Activated T-helper 2 cell treated with anti-CD3 and anti-CD28 coated beads, Interferon-gamma antibody, Interleukin-2, Interleukin-4, amounts not matched to agents 10 μg/mL and 5 μg/mL and 100 μg/mL, durations not matched to agents 14 hours and 24 hours and 36 hours (primary cell): ENCODE measurements at regions not wholly inside any gene's neighbourhood (a gene's known extent, or its start where the extent isn't known, plus 50 kb on each side); places are given as distances from the start of the nearest gene placed in this dataset.

Experiments used
- DNase-seq: peaks from one replicate; pipeline ENCODE4 v3.0.0; 2021; ENCODE audit warnings: low spot score
- H3K27ac Mint-ChIP-seq: one replicate; pipeline ENCODE4 v1.8.0; 2021; ENCODE audit warnings: mixed read lengths
- H3K27me3 Mint-ChIP-seq: one replicate; pipeline ENCODE4 v1.8.0; 2021; ENCODE audit warnings: low read depth, mixed read lengths
- H3K36me3 Mint-ChIP-seq: one replicate; pipeline ENCODE4 v1.8.0; 2021; ENCODE audit warnings: low read depth, mixed read lengths
- H3K4me1 Mint-ChIP-seq: one replicate; pipeline ENCODE4 v1.8.0; 2021; ENCODE audit warnings: low read depth, mixed read lengths
- H3K4me3 Mint-ChIP-seq: one replicate; pipeline ENCODE4 v1.8.0; 2021; ENCODE audit warnings: low read depth, mild to moderate bottlenecking, moderate library complexity, mixed read lengths
- H3K9me3 Mint-ChIP-seq: one replicate; pipeline ENCODE4 v1.8.0; 2021; ENCODE audit warnings: mixed read lengths
- intact Hi-C: fragments of 100-400 bp; cut with micrococcal nuclease; formaldehyde crosslinking; loops from one replicate; pipeline ENCODE4 v1.15.1; 2023

- DNase-seq: no peak
- Mint-ChIP-seq H3K36me3 (no peaks in the 10 kb centered on the region), H3K4me3 (no peak overlapping the region), H3K27ac (no peak overlapping the region), H3K4me1 (no peaks in the 10 kb centered on the region), H3K27me3 (peaks cover 4% of the 10 kb centered on the region), H3K9me3 (peaks cover 11% of the 10 kb centered on the region)
- intact Hi-C loops: no loop called here
These were observed 113.9 kb upstream of the CACNA1E start for GRCh38 chr1:181369416-181369815.

GRCh38 chr1:181383695-181384094, 99.6 kb upstream of the CACNA1E start:
- peaks cover 11% of the 10 kb centered on the region for H3K27me3 Mint-ChIP-seq
- intact Hi-C loops: no loop called here
- no peaks in the 10 kb centered on the region for H3K36me3 Mint-ChIP-seq
- no peak overlapping the region for H3K27ac Mint-ChIP-seq
- no peaks in the 10 kb centered on the region for H3K4me1 Mint-ChIP-seq
- no peak overlapping the region for H3K4me3 Mint-ChIP-seq
- DNase-seq: no peak
- no peaks in the 10 kb centered on the region for H3K9me3 Mint-ChIP-seq

- intact Hi-C loops: no loop called here
- no peak for DNase-seq
- Mint-ChIP-seq H3K4me3 (no peak overlapping the region), H3K27ac (no peak overlapping the region), H3K27me3 (peaks cover 3% of the 10 kb centered on the region), H3K9me3 (no peaks in the 10 kb centered on the region), H3K36me3 (no peaks in the 10 kb centered on the region), H3K4me1 (no peaks in the 10 kb centered on the region)
These were observed 97.0 kb upstream of the CACNA1E start for GRCh38 chr1:181386340-181386739.

GRCh38 chr1:181386951-181387350, 96.4 kb upstream of the CACNA1E start:
- Mint-ChIP-seq H3K27ac (no peak overlapping the region), H3K9me3 (no peaks in the 10 kb centered on the region), H3K36me3 (no peaks in the 10 kb centered on the region), H3K4me3 (no peak overlapping the region), H3K27me3 (peaks cover 3% of the 10 kb centered on the region), H3K4me1 (peaks cover 2% of the 10 kb centered on the region)
- DNase-seq: no peak
- intact Hi-C loops: no loop called here

GRCh38 chr1:181387702-181388101, 95.6 kb upstream of the CACNA1E start:
- intact Hi-C loops: no loop called here
- no peak for DNase-seq
- H3K9me3 Mint-ChIP-seq: no peaks in the 10 kb centered on the region
- peaks cover 9% of the 10 kb centered on the region for H3K4me1 Mint-ChIP-seq
- peaks cover 3% of the 10 kb centered on the region for H3K27me3 Mint-ChIP-seq
- H3K27ac Mint-ChIP-seq: no peak overlapping the region
- H3K36me3 Mint-ChIP-seq: no peaks in the 10 kb centered on the region
- no peak overlapping the region for H3K4me3 Mint-ChIP-seq

GRCh38 chr1:181390410-181391077, 92.8 kb upstream of the CACNA1E start:
- Mint-ChIP-seq H3K27me3 (peaks cover 1% of the 10 kb centered on the region), H3K27ac (no peak overlapping the region), H3K36me3 (no peaks in the 10 kb centered on the region), H3K4me3 (no peak overlapping the region), H3K4me1 (peaks cover 18% of the 10 kb centered on the region), H3K9me3 (no peaks in the 10 kb centered on the region)
- no peak for DNase-seq
- intact Hi-C loops: loop anchor here (10.0 kb wide), 1 partner anchor 644 kb away; no protein-coding TSS in a partner anchor

- Mint-ChIP-seq H3K4me1 (peaks cover 18% of the 10 kb centered on the region), H3K4me3 (no peak overlapping the region), H3K27ac (no peak overlapping the region), H3K36me3 (no peaks in the 10 kb centered on the region), H3K9me3 (no peaks in the 10 kb centered on the region), H3K27me3 (peaks cover 1% of the 10 kb centered on the region)
- DNase-seq: no peak
- intact Hi-C loops: loop anchor here (10.0 kb wide), 1 partner anchor 643 kb away; no protein-coding TSS in a partner anchor
These were observed 91.9 kb upstream of the CACNA1E start for GRCh38 chr1:181391301-181391900.

- Mint-ChIP-seq H3K9me3 (no peaks in the 10 kb centered on the region), H3K4me3 (no peak overlapping the region), H3K36me3 (no peaks in the 10 kb centered on the region), H3K27me3 (peaks cover 1% of the 10 kb centered on the region), H3K4me1 (peaks cover 18% of the 10 kb centered on the region), H3K27ac (peak overlapping the region; percentile 5)
- intact Hi-C loops: loop anchor here (10.0 kb wide), 1 partner anchor 643 kb away; no protein-coding TSS in a partner anchor
- DNase-seq: no peak
These were observed 91.2 kb upstream of the CACNA1E start for GRCh38 chr1:181392133-181392532.

- H3K27ac Mint-ChIP-seq: peak overlapping the region; percentile 5
- no peak overlapping the region for H3K4me3 Mint-ChIP-seq
- intact Hi-C loops: loop anchor here (10.0 kb wide), 1 partner anchor 642 kb away; no protein-coding TSS in a partner anchor
These were observed 90.6 kb upstream of the CACNA1E start for GRCh38 chr1:181392613-181393220.

GRCh38 chr1:181394766-181395165, 88.6 kb upstream of the CACNA1E start:
- Mint-ChIP-seq H3K4me1 (peaks cover 37% of the 10 kb centered on the region), H3K9me3 (no peaks in the 10 kb centered on the region), H3K27me3 (no peaks in the 10 kb centered on the region), H3K4me3 (no peak overlapping the region), H3K27ac (no peak overlapping the region), H3K36me3 (no peaks in the 10 kb centered on the region)
- intact Hi-C loops: loop anchor here (5.0 to 10.0 kb wide), 2 partner anchors 372 to 640 kb away; partner anchors contain the start of gene STX6
- no peak for DNase-seq

More at GRCh38 chr1:181392613-181393220, 90.6 kb upstream of the CACNA1E start:
- Mint-ChIP-seq H3K36me3 (no peaks in the 10 kb centered on the region), H3K9me3 (no peaks in the 10 kb centered on the region), H3K27me3 (peaks cover 1% of the 10 kb centered on the region), H3K4me1 (peaks cover 20% of the 10 kb centered on the region)
- DNase-seq: no peak

GRCh38 chr1:181396171-181396670, 87.1 kb upstream of the CACNA1E start:
- H3K27ac Mint-ChIP-seq: no peak overlapping the region
- no peaks in the 10 kb centered on the region for H3K9me3 Mint-ChIP-seq
- no peaks in the 10 kb centered on the region for H3K36me3 Mint-ChIP-seq
- peak; percentile 45 for DNase-seq
- no peak overlapping the region for H3K4me3 Mint-ChIP-seq
- H3K4me1 Mint-ChIP-seq: peaks cover 44% of the 10 kb centered on the region
- intact Hi-C loops: loop anchor here (5.0 to 10.0 kb wide), 2 partner anchors 374 to 639 kb away; partner anchors contain the start of gene STX6
- no peaks in the 10 kb centered on the region for H3K27me3 Mint-ChIP-seq

GRCh38 chr1:181396811-181397210, 86.5 kb upstream of the CACNA1E start:
- Mint-ChIP-seq H3K27ac (no peak overlapping the region), H3K4me1 (peaks cover 44% of the 10 kb centered on the region), H3K36me3 (no peaks in the 10 kb centered on the region), H3K9me3 (no peaks in the 10 kb centered on the region), H3K4me3 (no peak overlapping the region), H3K27me3 (no peaks in the 10 kb centered on the region)
- intact Hi-C loops: loop anchor here (5.0 to 10.0 kb wide), 2 partner anchors 375 to 638 kb away; partner anchors contain the start of gene STX6
- no peak for DNase-seq
